Esophagus (tissue), 2 donors: ENCODE measurements at regions not wholly inside any gene's neighbourhood (a gene's known extent, or its start where the extent isn't known, plus 50 kb on each side); places are given as distances from the start of the nearest gene placed in this dataset.

ENCODE experiments used
- H3K27ac ChIP-seq, 2 donors: one replicate each; pipeline ENCODE4 v1.5.1; 2013; ENCODE audit warnings: low read depth in 2 of 2, mild to moderate bottlenecking in 2 of 2, inconsistent platforms in 1 of 2, low read length in 1 of 2, moderate library complexity in 1 of 2
- H3K27me3 ChIP-seq, 2 donors: one replicate each; pipeline ENCODE4 v1.6.1; 2013; ENCODE audit warnings: low read length in 2 of 2, control low read depth in 1 of 2, mild to moderate bottlenecking in 1 of 2; ENCODE audit not compliant: insufficient read depth in 2 of 2, control insufficient read depth in 1 of 2
- H3K36me3 ChIP-seq, 2 donors: one replicate each; pipeline ENCODE4 v1.6.1; 2013; ENCODE audit warnings: low read length in 1 of 2; ENCODE audit not compliant: control insufficient read depth in 2 of 2, insufficient read depth in 2 of 2
- H3K4me1 ChIP-seq, 2 donors: one replicate each; pipeline ENCODE4 v1.6.1; 2013; ENCODE audit warnings: low read length in 1 of 2; ENCODE audit not compliant: control insufficient read depth in 2 of 2, insufficient read depth in 2 of 2
- H3K4me3 ChIP-seq, 2 donors: one replicate each; pipeline ENCODE4 v1.5.1; 2013; ENCODE audit warnings: low read length in 2 of 2, mild to moderate bottlenecking in 2 of 2, low read depth in 1 of 2, moderate library complexity in 1 of 2
- H3K9me3 ChIP-seq, 2 donors: one replicate each; pipeline ENCODE4 v1.6.1; 2013; ENCODE audit warnings: mild to moderate bottlenecking in 2 of 2, low read depth in 1 of 2, low read length in 1 of 2, moderate library complexity in 1 of 2; ENCODE audit not compliant: control insufficient read depth in 2 of 2, insufficient read depth in 1 of 2
- WGBS, 2 donors: extraction: QIAGEN DNeasy Blood & Tissue Kit; methylation state at CpG; one replicate each; pipeline ENCODE4 v1.1.7; 2013; 5-methylcytosine and 5-hydroxymethylcytosine counted together
- donor health status: healthy with polysubstance abuse.
- donor health status: Bipolar disorder and iron deficiency.

GRCh38 chr3:31364711-31365110 is 168.0 kb upstream of the STT3B start:
- no peak overlapping the region for H3K27ac ChIP-seq

GRCh38 chr3:31367518-31367917 is 165.2 kb upstream of the STT3B start:
- Histone ChIP-seq H3K4me3 (no peak overlapping the region), H3K4me1 (no peaks in the 10 kb centered on the region), H3K9me3 (no peaks in the 10 kb centered on the region), H3K27me3 (no peaks in the 10 kb centered on the region), H3K36me3 (no peaks in the 10 kb centered on the region), H3K27ac (no peak overlapping the region)
- WGBS, 2 donors, result 91 to 97% methylated on average over 2 of the region's 2 CpGs

More at GRCh38 chr3:31364711-31365110, 168.0 kb upstream of the STT3B start:
- Histone ChIP-seq H3K27me3 (no peaks in the 10 kb centered on the region), H3K36me3 (no peaks in the 10 kb centered on the region), H3K4me1 (no peaks in the 10 kb centered on the region), H3K9me3 (no peaks in the 10 kb centered on the region), H3K4me3 (no peak overlapping the region)

- Histone ChIP-seq H3K4me1 (no peaks in the 10 kb centered on the region), H3K27me3 (no peaks in the 10 kb centered on the region), H3K9me3 (no peaks in the 10 kb centered on the region), H3K27ac (no peak overlapping the region), H3K36me3 (no peaks in the 10 kb centered on the region), H3K4me3 (no peak overlapping the region)
- WGBS, 2 donors, result 59 to 69% methylated on average over 2 of the region's 2 CpGs
Measured at GRCh38 chr3:31369637-31370379, 162.9 kb upstream of the STT3B start.

GRCh38 chr3:31370380-31370666 is 162.4 kb upstream of the STT3B start:
- H3K4me3 ChIP-seq, result no peak overlapping the region

GRCh38 chr3:31370681-31371080 is 162.0 kb upstream of the STT3B start:
- no peaks in the 10 kb centered on the region for H3K27me3 ChIP-seq
- peak overlapping the region in 1 of 2 donors; percentile 26 for H3K27ac ChIP-seq
- H3K36me3 ChIP-seq, result no peaks in the 10 kb centered on the region
- no peak overlapping the region for H3K4me3 ChIP-seq
- H3K9me3 ChIP-seq, result no peaks in the 10 kb centered on the region
- no peaks in the 10 kb centered on the region for H3K4me1 ChIP-seq
- 42 to 48% methylated on average over 2 of the region's 2 CpGs for WGBS, 2 donors

More at GRCh38 chr3:31370380-31370666, 162.4 kb upstream of the STT3B start:
- H3K27me3 ChIP-seq, result no peaks in the 10 kb centered on the region
- H3K36me3 ChIP-seq, result no peaks in the 10 kb centered on the region
- H3K27ac ChIP-seq, result peak overlapping the region in 1 of 2 donors; percentile 26
- no peaks in the 10 kb centered on the region for H3K9me3 ChIP-seq
- no peaks in the 10 kb centered on the region for H3K4me1 ChIP-seq

GRCh38 chr3:31371484-31372177 is 161.1 kb upstream of the STT3B start:
- WGBS, 2 donors, result 71 to 80% methylated on average over 4 of the region's 4 CpGs
- Histone ChIP-seq H3K27ac (no peak overlapping the region), H3K36me3 (no peaks in the 10 kb centered on the region), H3K9me3 (no peaks in the 10 kb centered on the region), H3K4me3 (no peak overlapping the region), H3K4me1 (no peaks in the 10 kb centered on the region), H3K27me3 (no peaks in the 10 kb centered on the region)

- 90 to 94% methylated on average over 3 of the region's 3 CpGs for WGBS, 2 donors
- Histone ChIP-seq H3K36me3 (no peaks in the 10 kb centered on the region), H3K27ac (no peak overlapping the region), H3K27me3 (no peaks in the 10 kb centered on the region), H3K9me3 (no peaks in the 10 kb centered on the region), H3K4me1 (no peaks in the 10 kb centered on the region), H3K4me3 (no peak overlapping the region)
Measured at GRCh38 chr3:31373681-31374080, 159.0 kb upstream of the STT3B start.

GRCh38 chr3:31377045-31377642 is 155.6 kb upstream of the STT3B start:
- no peaks in the 10 kb centered on the region for H3K27me3 ChIP-seq
- WGBS, 2 donors, result 48 to 55% methylated on average over 5 of the region's 5 CpGs
- H3K27ac ChIP-seq, result no peak overlapping the region
- H3K36me3 ChIP-seq, result no peaks in the 10 kb centered on the region
- no peaks in the 10 kb centered on the region for H3K4me1 ChIP-seq
- no peak overlapping the region for H3K4me3 ChIP-seq
- no peaks in the 10 kb centered on the region for H3K9me3 ChIP-seq

- H3K27ac ChIP-seq, result no peak overlapping the region
- no peaks in the 10 kb centered on the region for H3K4me1 ChIP-seq
- no peak overlapping the region for H3K4me3 ChIP-seq
- WGBS, 2 donors, result 55 to 74% methylated on average over 1 of the region's 1 CpG
- no peaks in the 10 kb centered on the region for H3K36me3 ChIP-seq
- no peaks in the 10 kb centered on the region for H3K27me3 ChIP-seq
- H3K9me3 ChIP-seq, result no peaks in the 10 kb centered on the region
Measured at GRCh38 chr3:31378231-31378630, 154.5 kb upstream of the STT3B start.

- Histone ChIP-seq H3K27me3 (no peaks in the 10 kb centered on the region), H3K9me3 (no peaks in the 10 kb centered on the region), H3K27ac (no peak overlapping the region), H3K4me1 (no peaks in the 10 kb centered on the region), H3K4me3 (no peak overlapping the region), H3K36me3 (no peaks in the 10 kb centered on the region)
- 90 to 96% methylated on average over 2 of the region's 2 CpGs for WGBS, 2 donors
Measured at GRCh38 chr3:31379598-31379997, 153.1 kb upstream of the STT3B start.
